ENCODE measurements at regions not wholly inside any gene's neighbourhood (a gene's known extent, or its start where the extent isn't known, plus 50 kb on each side); places are given as distances from the start of the nearest gene placed in this dataset.
"Not testable (repeated sequence)": the region's sequence is repeated elsewhere in the genome, so short reads cannot be mapped to it uniquely, and the experiment has no call there.

DNA sequence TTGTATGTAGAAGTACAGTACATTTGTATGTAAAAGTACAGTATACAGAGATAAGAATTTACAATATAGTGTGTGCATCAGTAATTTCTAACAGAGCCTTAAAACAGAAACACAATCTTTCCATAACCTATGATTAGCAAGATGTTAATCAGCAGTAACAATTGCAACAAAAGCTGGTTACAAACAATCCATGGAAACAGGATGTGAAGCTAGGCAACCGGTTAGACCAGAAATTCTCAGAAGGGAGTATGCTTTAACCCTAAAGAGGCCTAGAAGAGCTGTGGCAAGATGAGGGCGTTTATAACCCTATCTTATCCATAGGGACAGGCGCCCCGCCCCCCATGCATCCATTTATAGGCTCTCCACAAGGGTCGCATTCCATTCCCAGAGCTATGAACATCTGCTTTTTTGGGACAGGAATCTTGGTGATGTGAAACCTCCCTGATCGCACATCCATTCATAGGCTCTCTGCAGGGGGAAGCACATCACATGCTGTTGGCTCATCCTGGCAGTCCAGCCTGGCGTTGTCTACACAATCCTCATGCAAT lies 180.3 kb downstream of the PDGFRA start:
- DNase-seq, result not testable (repeated sequence)

GRCh38 chr4:54414545-54414944 lies 185.5 kb downstream of the PDGFRA start:
- DNase-seq, result no peak

- DNase-seq, result no peak
Observed at GRCh38 chr4:54417476-54417875, 188.4 kb downstream of the PDGFRA start.

DNA sequence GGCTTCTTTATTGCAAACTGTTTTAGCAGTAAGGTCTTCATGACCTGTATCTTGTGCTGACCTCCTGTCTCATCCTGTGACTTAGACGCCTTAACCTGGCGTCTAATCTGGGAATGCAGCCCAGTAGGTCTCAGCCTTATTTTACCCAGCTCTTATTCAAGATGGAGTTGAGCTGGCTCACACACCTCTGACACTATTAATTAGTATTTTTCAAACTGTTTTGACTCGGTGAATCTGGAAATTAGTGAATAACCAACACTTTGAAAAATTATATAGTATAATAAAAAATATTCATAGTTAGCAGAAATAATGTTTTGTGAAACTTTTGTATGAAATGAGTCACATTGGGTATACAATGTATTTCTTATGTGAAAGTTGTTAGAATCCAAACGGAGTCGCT lies 189.4 kb downstream of the PDGFRA start:
- DNase-seq, result no peak

DNA sequence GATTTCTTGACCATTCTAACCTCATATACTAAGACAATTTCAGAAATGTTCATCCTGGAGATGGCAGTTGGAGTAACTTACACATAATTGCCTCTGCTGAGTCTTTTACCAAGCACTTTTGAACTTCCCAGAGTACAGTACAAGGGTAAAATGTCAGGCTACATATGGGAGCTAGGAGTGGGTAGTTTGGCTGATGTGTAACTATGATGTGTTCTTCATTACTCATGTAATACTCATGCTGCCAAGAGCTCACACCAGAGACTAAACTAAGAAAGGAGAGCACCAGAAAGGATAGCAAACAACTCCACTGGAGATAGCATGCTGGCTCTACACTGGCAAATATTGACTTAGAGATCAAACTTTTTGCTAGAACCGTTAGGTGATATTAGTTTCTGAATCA lies 194.0 kb downstream of the PDGFRA start:
- no peak for DNase-seq

- no peak for DNase-seq
Observed at GRCh38 chr4:54427826-54428225, 198.7 kb downstream of the PDGFRA start.

DNA sequence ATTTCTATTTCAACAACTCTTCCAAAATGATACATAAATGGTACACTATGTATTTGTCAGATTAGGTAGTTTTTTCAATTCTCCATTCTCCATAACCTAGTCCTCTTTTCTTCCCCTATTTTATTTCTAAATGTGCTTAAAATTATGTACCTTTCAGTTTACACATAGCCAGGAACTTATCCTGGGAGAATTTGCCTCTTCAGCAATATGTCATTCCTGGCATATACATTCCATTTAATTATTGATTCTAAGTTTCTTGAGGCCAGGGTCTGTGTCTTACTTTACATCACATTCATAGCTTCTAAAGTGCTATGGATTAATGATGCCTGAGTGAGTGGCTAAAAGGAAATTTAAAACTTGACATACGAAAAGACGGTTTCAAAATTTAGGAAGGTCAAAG lies 199.8 kb downstream of the PDGFRA start:
- DNase-seq, result no peak

GRCh38 chr4:54433686-54434085 lies 204.6 kb downstream of the PDGFRA start:
- no peak for DNase-seq

DNA sequence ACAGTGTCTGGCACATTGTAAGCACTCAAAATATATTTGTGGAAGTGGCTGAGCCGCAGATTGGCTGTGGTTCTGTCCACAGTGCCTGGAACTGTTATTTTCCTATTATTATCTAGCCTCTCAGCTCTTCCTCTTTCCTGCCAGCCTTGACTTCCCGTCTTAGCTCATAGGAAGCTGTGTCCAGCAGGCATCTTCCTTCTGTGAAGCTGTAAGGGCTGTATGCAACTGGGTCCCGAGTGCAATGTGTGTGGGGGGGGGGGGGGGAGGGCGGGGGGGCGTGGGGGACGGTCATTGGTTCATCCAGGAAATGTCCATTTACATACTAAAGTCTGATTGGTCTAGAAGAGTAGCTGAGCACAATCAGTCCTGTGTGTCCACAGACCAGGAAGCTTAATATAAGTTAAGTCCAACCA lies 210.7 kb downstream of the PDGFRA start:
- DNase-seq, result no peak

DNA sequence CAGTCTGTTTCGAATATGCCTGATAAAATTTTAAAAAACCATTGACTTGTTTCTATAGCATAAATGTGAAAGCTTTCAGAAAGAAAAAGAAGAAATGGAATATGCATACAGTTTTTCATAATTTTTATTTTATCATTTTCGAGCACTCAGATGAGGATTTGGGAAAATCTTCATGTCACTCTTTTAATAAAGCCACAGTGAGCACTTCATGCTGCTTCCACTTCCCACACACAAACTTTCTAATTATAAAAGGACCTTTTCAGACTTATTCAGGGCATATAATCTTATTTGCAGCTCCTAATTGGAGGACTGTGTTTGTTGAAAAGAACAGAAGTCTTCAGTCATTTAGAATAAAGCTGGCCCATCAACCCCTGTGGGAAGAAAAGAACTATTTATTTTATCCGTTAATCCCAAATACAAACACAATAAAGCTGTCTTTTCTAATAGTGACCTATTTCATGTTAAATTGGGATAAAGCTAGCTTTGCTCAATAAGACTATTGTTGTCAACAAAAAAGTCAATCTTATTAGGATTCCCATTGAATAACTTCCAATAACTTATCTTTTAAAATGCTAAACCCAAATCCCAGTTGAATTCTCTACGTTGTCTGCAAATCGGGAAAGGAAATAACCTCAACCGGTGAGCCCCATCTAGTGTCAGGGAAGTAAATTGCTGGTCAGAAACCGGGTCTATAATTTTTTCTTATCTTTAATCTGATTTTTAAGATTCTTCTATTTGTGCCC lies 211.5 kb downstream of the PDGFRA start:
- DNase-seq, result no peak

GRCh38 chr4:54445866-54446265 lies 211.9 kb upstream of the KIT start:
- no peak for DNase-seq

- DNase-seq, result no peak
Observed at GRCh38 chr4:54446581-54446980, 211.2 kb upstream of the KIT start.

GRCh38 chr4:54447304-54447703 lies 210.5 kb upstream of the KIT start:
- no peak for DNase-seq

DNA sequence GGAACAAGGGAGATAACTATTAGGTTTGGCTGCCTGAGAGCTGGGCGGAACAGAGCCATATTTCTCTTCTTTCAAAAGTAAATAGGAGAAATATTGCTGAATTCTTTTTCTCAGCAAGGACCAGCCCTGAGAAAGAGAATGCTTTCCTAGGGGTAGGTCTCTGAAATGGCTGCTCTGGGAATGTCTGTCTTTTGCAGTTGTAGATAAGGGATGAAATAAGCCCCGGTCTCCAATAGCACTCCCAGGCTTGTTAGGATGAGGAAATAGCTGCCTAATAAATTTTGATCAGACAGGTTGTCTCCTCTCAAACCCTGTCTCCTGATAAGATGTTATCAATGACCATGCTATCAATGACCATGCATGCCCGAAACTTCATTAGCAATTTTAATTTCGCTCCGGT lies 207.8 kb upstream of the KIT start:
- DNase-seq, result no peak

DNA sequence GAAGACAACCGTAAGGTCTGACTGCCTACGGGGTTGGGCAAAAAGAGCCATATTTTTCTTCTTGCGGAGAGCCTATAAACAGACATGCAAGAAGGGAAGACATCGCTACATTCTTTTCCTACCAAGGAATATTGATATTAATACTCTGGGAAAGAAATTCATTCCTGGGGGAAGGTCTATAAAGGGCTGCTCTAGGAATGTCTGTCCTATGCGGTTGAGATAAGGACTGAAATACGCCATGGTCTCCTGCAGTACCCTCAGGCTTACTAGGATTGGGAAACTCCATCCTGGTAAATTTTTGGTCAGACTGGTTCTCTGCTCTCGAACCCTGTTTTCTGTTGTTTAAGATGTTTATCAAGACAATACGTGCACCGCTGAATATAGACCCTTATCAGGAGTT lies 190.8 kb upstream of the KIT start:
- not testable (repeated sequence) for DNase-seq

DNA sequence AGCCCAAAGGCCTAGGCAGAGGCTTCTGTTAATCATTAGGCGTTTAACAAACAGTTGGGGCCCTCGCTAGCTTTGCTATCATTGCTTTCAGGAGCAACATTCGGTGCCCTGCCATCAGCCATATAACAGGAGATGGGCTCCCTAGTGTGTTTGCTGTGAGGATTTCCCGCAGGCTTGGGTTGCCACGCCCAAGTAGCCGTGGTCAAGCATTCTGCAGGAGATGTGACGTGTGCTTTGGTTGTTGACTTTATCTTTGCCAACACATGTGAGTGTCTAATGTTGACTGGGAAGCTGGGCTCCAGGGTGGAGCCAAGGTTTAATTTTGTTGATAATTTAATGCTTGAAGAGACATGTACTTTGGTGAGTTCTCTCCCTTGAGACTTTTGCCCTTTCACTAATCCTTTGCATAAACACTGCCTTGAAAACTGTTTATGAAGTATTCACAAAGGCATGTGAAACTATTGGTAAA lies 184.6 kb upstream of the KIT start:
- no peak for DNase-seq

GRCh38 chr4:54473798-54474197 lies 184.0 kb upstream of the KIT start:
- DNase-seq, result no peak

DNA sequence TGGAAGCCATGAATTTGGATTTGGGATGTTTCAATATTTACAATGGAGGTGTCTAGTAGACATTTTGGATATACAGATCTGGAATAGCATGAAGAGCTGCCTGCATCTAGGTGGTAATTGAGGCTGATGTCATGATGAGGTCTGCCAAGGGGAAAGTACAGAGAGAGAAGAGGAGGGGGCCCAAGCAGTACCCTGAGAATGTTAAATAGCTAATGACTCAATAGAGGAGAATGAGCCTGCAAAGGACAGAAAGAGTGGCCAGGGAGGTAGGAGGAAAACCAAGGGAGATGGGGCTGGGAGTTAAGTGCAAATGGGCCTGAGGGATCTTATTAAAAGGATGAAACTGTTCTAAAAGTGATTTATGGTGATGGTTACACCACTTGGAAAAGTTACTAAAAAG lies 182.2 kb upstream of the KIT start:
- DNase-seq, result no peak

DNA sequence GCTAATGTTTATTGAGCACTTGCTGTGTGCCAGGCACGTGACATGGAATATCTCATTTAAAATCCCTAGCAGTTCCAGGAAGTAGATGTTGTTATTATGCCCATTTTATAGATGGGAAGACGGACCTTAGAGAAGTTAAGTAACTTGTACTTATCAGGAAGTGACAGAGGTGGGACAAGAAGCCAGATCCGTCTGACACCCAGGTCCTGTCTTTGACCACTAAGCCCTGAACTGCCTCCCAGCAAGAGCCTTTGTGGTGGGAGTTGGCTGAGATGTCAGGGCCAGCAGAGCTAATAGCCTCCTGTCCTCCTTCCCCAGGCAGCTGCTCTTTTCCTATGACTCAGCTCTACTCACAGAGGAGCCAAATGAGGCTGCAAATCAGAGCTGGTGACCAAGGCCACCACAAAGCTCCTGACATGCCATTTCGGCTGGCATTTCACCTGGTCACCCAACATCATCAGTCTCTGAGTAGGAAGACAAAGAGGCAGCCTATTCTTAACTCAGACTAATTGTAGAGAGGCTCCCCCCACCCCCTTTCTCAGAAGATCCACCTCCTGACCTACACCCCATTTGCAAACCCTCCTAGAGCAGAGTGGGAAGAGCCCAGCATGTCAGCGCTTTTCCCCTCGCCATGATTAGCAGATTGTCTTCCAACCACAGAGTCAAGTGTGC lies 175.1 kb upstream of the KIT start:
- no peak for DNase-seq

DNA sequence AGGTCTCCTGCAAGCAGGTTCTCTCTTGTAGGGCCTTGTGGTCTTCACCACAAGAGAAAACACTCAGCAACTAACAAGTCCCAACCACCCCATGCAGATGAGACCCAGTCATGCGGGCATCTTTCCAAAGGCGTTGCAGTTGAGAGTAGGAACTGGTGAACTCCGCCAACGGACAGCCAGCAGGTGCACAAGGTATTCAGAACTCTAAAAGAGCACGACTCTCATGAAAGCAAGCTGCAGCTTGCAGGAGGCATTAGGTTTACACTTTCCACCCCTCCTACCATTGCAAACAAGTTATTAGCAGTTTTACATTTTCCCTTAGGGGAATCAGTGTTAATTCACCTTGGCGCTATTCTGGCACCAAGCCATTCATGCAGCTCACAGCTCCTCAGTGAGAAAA lies 173.4 kb upstream of the KIT start:
- DNase-seq, result no peak

DNA sequence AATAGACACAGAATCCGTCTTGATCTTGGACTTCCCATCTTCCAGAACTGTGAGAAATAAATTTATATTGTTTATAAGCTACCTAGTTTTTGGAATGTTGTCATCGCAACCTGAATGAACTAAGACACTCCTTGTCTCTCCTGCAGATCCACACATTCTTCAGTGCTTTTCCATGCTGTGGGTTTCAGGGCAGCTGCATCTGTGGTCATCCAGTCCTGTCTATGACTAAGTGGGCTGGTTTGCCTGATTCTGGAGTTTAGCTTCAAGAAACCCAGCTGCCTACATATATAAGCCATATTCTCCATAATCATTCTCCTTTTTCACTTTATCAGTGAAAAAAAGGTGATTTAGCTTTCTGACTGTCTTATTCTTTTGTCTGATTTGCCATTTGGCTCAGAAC lies 170.3 kb upstream of the KIT start:
- no peak for DNase-seq

GRCh38 chr4:54493862-54494261 lies 163.9 kb upstream of the KIT start:
- DNase-seq, result no peak

DNA sequence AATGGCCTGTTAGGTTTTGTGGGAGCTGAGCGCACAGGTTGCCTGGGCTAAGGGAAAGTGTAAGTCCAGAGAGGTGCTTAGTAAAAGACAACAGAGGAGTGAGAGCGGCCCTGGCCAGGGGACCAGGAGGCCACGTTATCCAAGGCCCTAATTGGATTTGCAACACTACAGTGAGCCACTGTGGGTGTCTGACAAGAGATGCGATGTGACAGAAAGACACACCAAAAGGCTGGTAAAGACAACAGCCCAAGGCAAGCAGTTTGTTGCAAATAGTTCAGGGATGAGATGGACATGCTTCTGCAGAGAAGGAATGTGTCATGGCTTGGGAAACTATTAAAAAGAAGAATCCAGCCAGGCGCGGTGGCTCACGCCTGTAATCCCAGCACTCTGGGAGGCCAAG lies 162.7 kb upstream of the KIT start:
- DNase-seq, result no peak

- no peak for DNase-seq
Observed at GRCh38 chr4:54495641-54496040, 162.1 kb upstream of the KIT start.

All from 8988T (cell line).